Coronary artery (tissue), 2 donors: ENCODE measurements at regions not wholly inside any gene's neighbourhood (a gene's known extent, or its start where the extent isn't known, plus 50 kb on each side); places are given as distances from the start of the nearest gene placed in this dataset.
"Not testable (repeated sequence)": the region's sequence is repeated elsewhere in the genome, so short reads cannot be mapped to it uniquely, and the experiment has no call there.

Source experiments
- DNase-seq: peaks from one replicate; pipeline ENCODE4 v3.0.0-alpha.2; 2017; ENCODE audit warnings: low spot score
- H3K27ac ChIP-seq, 2 donors: fragments of 200-600 bp; sonication (generic); one replicate each; pipeline ENCODE4 v1.5.1; 2016 to 2019
- H3K4me3 ChIP-seq: fragments of 200-600 bp; sonication (generic); 2 replicates; pipeline ENCODE4 v1.5.1; 2016; ENCODE audit warnings: mild to moderate bottlenecking, moderate library complexity
- TF ChIP-seq, protein P1 (sequence below): fragments of 200-600 bp; sonication (generic); IDR thresholded peaks from one replicate; pipeline ENCODE4 v1.5.1; 2019; ENCODE audit warnings: antibody characterized with exemption

DNA sequence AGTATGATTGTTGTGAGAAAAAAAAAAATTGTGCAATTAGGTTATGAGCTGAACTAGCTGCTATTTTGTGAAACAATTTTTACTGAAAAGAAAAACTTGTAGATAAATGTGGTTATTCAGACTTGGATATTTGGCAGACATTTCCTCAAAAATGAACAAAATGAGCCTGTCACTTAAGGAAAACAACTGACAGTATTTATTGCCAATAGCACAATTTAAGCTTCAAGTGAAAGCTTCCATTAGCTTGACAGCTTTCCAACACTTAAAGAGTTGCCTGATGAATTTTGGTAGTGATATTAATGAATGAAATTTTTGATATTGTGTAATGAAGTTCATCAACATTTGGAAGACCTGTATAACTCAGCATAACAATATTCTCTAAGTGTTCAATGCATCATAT, 116.1 kb upstream of the RGS1 start:
- no peak overlapping the region for H3K27ac ChIP-seq
- TF ChIP-seq, protein P1, sequence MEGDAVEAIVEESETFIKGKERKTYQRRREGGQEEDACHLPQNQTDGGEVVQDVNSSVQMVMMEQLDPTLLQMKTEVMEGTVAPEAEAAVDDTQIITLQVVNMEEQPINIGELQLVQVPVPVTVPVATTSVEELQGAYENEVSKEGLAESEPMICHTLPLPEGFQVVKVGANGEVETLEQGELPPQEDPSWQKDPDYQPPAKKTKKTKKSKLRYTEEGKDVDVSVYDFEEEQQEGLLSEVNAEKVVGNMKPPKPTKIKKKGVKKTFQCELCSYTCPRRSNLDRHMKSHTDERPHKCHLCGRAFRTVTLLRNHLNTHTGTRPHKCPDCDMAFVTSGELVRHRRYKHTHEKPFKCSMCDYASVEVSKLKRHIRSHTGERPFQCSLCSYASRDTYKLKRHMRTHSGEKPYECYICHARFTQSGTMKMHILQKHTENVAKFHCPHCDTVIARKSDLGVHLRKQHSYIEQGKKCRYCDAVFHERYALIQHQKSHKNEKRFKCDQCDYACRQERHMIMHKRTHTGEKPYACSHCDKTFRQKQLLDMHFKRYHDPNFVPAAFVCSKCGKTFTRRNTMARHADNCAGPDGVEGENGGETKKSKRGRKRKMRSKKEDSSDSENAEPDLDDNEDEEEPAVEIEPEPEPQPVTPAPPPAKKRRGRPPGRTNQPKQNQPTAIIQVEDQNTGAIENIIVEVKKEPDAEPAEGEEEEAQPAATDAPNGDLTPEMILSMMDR = no peak
- no peak overlapping the region for H3K4me3 ChIP-seq
- no peak for DNase-seq

DNA sequence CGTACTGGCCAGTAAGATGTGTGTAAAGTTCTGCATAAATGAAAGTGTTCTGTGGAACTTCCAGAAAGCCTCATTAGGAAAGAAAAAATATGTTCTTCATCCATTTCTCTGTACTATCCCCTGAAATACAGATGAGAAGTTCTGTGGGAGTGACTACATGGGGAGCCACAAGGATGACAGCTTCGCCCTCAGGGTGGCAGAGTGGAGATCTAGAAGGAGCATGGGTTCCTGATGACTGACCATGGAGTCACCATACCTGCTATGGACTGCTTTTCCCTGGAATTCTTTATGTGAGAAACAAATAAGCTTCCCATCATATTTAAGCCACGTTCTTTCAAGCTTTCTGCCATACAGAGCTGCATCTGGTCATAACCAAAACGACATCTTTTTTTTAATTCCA, 113.9 kb upstream of the RGS1 start:
- no peak for DNase-seq
- TF ChIP-seq, protein P1 = no peak
- H3K4me3 ChIP-seq = no peak overlapping the region
- H3K27ac ChIP-seq = no peak overlapping the region

DNA sequence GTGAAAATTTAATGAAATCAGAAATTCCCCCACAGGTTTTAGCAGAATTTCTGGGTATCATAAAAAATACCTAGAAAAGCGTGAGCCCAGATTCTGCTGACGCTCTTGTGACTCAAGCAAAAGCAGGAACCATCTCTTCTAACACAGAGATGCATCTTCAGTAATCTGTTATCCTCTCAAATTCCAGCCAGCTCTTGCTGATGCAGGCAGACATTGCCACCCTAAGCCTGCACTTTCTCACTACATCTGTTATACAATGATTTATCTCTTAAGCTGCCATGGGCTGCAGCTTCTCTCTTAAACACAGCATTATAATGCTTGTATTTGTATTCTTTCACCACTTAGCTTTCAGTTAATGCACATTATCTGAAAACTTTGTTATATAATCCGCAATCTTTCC, 113.0 kb upstream of the RGS1 start:
- TF ChIP-seq, protein P1 = no peak
- DNase-seq = no peak
- Histone ChIP-seq H3K4me3 (no peak overlapping the region), H3K27ac (no peak overlapping the region)

DNA sequence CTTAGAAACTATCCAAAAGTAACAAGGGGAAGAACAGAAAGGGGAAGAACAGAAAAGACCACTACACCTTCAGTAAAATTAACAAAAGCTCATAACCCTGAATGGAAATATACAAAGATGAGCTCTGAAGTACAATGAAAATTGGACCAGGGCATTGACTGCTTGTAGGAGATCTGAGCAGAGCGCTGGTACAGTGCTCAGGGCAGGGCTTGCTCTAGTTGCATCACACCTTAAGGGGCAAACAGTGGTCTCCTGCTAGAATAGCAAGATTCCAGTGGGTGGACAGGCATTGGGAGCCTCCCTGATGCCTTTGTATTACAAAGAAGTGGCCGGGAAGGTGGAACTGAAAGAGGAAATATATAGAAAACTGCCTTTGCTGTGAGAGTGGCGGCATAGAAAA, 111.9 kb upstream of the RGS1 start:
- DNase-seq = no peak
- no peak overlapping the region for H3K4me3 ChIP-seq
- TF ChIP-seq, protein P1 = no peak
- H3K27ac ChIP-seq = no peak overlapping the region

DNA sequence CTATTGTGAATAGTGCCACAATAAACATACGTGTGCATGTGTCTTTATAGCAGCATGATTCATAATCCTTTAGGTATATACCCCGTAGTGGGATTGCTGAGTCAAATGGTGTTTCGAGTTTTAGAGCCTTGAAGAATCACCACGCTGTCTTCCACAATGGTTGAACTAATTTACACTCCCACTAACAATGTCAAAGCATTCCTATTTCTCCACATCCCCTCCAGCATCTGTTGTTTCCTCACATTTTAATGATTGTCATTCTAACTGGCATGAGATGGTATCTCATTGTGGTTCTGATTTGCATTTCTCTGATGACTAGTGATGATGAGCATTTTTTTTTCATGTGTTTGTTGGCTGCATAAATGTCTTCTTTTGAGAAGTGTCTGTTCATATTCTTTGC, 110.4 kb upstream of the RGS1 start:
- not testable (repeated sequence) for H3K4me3 ChIP-seq, H3K27ac ChIP-seq, DNase-seq

DNA sequence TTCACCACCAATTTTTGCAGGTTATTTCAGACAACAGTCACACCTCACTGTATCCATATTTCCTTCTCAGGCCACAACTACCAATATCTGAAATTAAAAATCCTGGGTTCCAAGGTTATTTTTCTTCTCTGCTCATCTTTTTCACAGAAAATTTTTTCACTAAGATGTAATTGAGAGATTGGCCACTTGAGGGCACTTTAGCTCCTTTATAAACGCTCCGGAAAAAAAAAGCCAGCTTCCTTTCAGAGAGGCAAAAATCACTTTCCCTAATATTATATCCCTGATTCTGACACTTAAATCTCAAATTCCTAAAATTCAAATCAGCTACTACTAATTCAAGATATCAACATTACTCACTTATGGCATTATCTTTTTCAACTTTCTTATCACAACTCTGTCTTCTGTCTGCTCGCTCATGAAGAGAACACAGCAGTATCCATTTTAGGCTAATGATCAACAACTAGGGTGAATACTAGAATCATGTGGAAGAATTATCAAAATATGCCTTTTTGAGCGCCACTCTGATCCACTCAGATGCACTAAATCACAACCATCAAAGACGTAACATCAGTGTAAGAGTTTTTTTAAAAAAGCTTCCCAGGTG, 101.4 kb upstream of the RGS1 start:
- TF ChIP-seq, protein P1 = peak; percentile 52
- no peak overlapping the region for H3K4me3 ChIP-seq
- no peak overlapping the region for H3K27ac ChIP-seq
- DNase-seq = no peak

DNA sequence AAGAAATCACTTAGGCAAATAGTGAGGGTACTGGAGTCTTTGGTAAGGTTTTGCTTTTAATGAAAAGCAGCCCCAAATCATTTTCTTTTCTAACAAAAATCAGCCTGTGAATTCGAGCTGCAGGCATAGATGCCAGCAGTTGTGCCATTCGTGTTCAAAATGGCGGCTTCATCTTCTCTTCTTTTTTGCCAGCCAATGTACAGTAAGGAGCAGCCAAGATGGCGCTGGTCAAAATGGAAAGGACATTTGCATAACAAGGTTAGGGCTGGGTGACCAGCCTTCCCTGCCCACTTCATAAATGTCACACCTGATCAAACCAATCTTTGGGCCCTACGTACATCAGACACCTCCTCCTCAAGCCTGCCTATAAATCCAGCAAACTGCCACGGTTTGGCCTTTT, 100.2 kb upstream of the RGS1 start:
- no peak for DNase-seq
- TF ChIP-seq, protein P1 = no peak
- Histone ChIP-seq H3K4me3 (no peak overlapping the region), H3K27ac (no peak overlapping the region)

DNA sequence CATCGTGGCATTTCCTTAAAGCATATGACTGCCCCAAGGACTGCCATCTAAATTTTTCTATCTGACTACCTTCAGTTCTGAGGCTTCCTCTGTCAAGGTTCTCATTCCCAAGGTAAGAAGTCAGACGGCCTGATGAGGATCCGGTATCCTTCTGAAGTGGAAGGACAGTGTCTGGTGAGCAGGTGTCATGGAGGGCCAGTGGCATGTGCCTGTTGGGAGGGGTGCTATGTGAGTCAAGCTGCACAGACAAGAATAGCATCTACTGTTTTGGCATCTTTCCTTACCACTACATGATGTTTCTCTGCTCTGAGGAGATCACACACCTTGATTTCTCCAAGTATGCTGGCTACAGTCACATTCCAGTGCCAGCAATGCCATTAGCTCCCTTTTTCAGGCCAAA, 99.6 kb upstream of the RGS1 start:
- no peak overlapping the region for H3K27ac ChIP-seq
- H3K4me3 ChIP-seq = no peak overlapping the region
- TF ChIP-seq, protein P1 = no peak
- no peak for DNase-seq
